ENCODE measurements at regions not wholly inside any gene's neighbourhood (a gene's known extent, or its start where the extent isn't known, plus 50 kb on each side); places are given as distances from the start of the nearest gene placed in this dataset.

GRCh38 chr14:98956661-98957060, 315.3 kb downstream of the BCL11B start:
- 53% methylated on average over 2 of the region's 2 CpGs for WGBS (ENCODE audit: insufficient coverage)
- no peak overlapping the region for H3K4me3 ChIP-seq (ENCODE audit: low read length)
- no peaks in the 10 kb centered on the region for H3K4me1 ChIP-seq (ENCODE audit: control insufficient read depth, insufficient read depth, low read length)
- H3K27ac ChIP-seq (ENCODE audit: low read length) = no peak overlapping the region
- ATAC-seq (no peak), DNase-seq (no peak)
- Mint-ChIP-seq H3K9me3 (no peaks in the 10 kb centered on the region), H3K27me3 (ENCODE audit: low read depth in 2 of 2) (peaks cover 0 to 5% of the 10 kb centered on the region in 2 donors), H3K4me3 (no peak overlapping the region), H3K36me3 (no peaks in the 10 kb centered on the region), H3K4me1 (no peaks in the 10 kb centered on the region), H3K27ac (no peak overlapping the region)
- no peaks in the 10 kb centered on the region for H3K36me3 ChIP-seq (ENCODE audit: control insufficient read depth, insufficient read depth, low read length)
- no peaks in the 10 kb centered on the region for H3K27me3 ChIP-seq (ENCODE audit: control insufficient read depth, insufficient read depth, low read length)
- TF ChIP-seq CTCF (IDR thresholded peaks at IDR 0.05) = no peak
- intact Hi-C loops (cut with micrococcal nuclease) = no loop called here
- H3K9me3 ChIP-seq (ENCODE audit: control insufficient read depth, insufficient read depth, low read length) = no peaks in the 10 kb centered on the region

GRCh38 chr14:98957211-98958047, 314.6 kb downstream of the BCL11B start:
- H3K4me3 ChIP-seq (ENCODE audit: low read length) = no peak overlapping the region
- TF ChIP-seq CTCF (IDR thresholded peaks at IDR 0.05) = no peak
- no peak overlapping the region for H3K27ac ChIP-seq (ENCODE audit: low read length)
- no peaks in the 10 kb centered on the region for H3K36me3 ChIP-seq (ENCODE audit: control insufficient read depth, insufficient read depth, low read length)
- intact Hi-C loops (cut with micrococcal nuclease) = no loop called here
- Mint-ChIP-seq H3K4me3 (no peak overlapping the region), H3K27me3 (ENCODE audit: low read depth in 2 of 2) (peaks cover 0 to 6% of the 10 kb centered on the region in 2 donors), H3K4me1 (no peaks in the 10 kb centered on the region), H3K9me3 (no peaks in the 10 kb centered on the region), H3K36me3 (no peaks in the 10 kb centered on the region), H3K27ac (no peak overlapping the region)
- DNase-seq = no peak
- H3K27me3 ChIP-seq (ENCODE audit: control insufficient read depth, insufficient read depth, low read length) = no peaks in the 10 kb centered on the region
- WGBS (ENCODE audit: insufficient coverage) = 74% methylated on average over 20 of the region's 20 CpGs
- H3K9me3 ChIP-seq (ENCODE audit: control insufficient read depth, insufficient read depth, low read length) = no peaks in the 10 kb centered on the region
- peak in 2 of 3 donors; percentile 18 to 40 for ATAC-seq
- H3K4me1 ChIP-seq (ENCODE audit: control insufficient read depth, insufficient read depth, low read length) = no peaks in the 10 kb centered on the region

- peaks cover 3 to 6% of the 10 kb centered on the region in 2 donors for H3K27me3 Mint-ChIP-seq (ENCODE audit: low read depth in 2 of 2)
- intact Hi-C loops (cut with micrococcal nuclease) = no loop called here
- WGBS (ENCODE audit: insufficient coverage) = 75% methylated on average over 13 of the region's 13 CpGs
- Histone ChIP-seq H3K4me3 (ENCODE audit: low read length) (no peak overlapping the region), H3K9me3 (ENCODE audit: control insufficient read depth, insufficient read depth, low read length) (no peaks in the 10 kb centered on the region), H3K27ac (ENCODE audit: low read length) (no peak overlapping the region), H3K36me3 (ENCODE audit: control insufficient read depth, insufficient read depth, low read length) (no peaks in the 10 kb centered on the region), H3K27me3 (ENCODE audit: control insufficient read depth, insufficient read depth, low read length) (no peaks in the 10 kb centered on the region), H3K4me1 (ENCODE audit: control insufficient read depth, insufficient read depth, low read length) (no peaks in the 10 kb centered on the region)
- no peaks in the 10 kb centered on the region for H3K4me1 Mint-ChIP-seq
- H3K9me3 Mint-ChIP-seq = no peaks in the 10 kb centered on the region
- DNase-seq = no peak
- H3K36me3 Mint-ChIP-seq = no peaks in the 10 kb centered on the region
- H3K27ac Mint-ChIP-seq = no peak overlapping the region
- H3K4me3 Mint-ChIP-seq = no peak overlapping the region
- ATAC-seq = no peak
- TF ChIP-seq CTCF (IDR thresholded peaks at IDR 0.05) = no peak
These were observed 313.9 kb downstream of the BCL11B start for GRCh38 chr14:98958048-98958631.
